H9 (cell line): ENCODE measurements at regions not wholly inside any gene's neighbourhood (a gene's known extent, or its start where the extent isn't known, plus 50 kb on each side); places are given as distances from the start of the nearest gene placed in this dataset.
A peak's percentile ranks its signal among the peaks of the same experiment; 100 is the strongest.
"Not testable (repeated sequence)": the region's sequence is repeated elsewhere in the genome, so short reads cannot be mapped to it uniquely, and the experiment has no call there.

ENCODE experiments used
- DNase-seq: peaks from one replicate; pipeline ENCODE4 v3.0.0-alpha.2; 2017
- H2AFZ ChIP-seq: one replicate; pipeline ENCODE4 v1.6.1; 2013; ENCODE audit warnings: mild to moderate bottlenecking, low read length, control low read depth, moderate library complexity
- H2AK5ac ChIP-seq: 2 replicates; pipeline ENCODE4 v1.6.1; 2013; ENCODE audit warnings: low read length, control low read depth, mixed read lengths; ENCODE audit not compliant: insufficient read length
- H2BK120ac ChIP-seq: one replicate; pipeline ENCODE4 v1.6.1; 2013; ENCODE audit warnings: low read depth, mild to moderate bottlenecking, low read length, control low read depth, inconsistent platforms; ENCODE audit not compliant: poor library complexity, severe bottlenecking
- H2BK12ac ChIP-seq: 2 replicates; pipeline ENCODE4 v1.6.1; 2013; ENCODE audit warnings: low read length, control low read depth, mixed read lengths, low read depth; ENCODE audit not compliant: insufficient read length
- H2BK15ac ChIP-seq: 2 replicates; pipeline ENCODE4 v1.6.1; 2013; ENCODE audit warnings: low read depth, low read length, control low read depth
- H2BK20ac ChIP-seq: one replicate; pipeline ENCODE4 v1.6.1; 2013; ENCODE audit warnings: low read depth, mild to moderate bottlenecking, low read length, control low read depth, inconsistent platforms; ENCODE audit not compliant: poor library complexity, severe bottlenecking
- H2BK5ac ChIP-seq: 2 replicates; pipeline ENCODE4 v1.6.1; 2013; ENCODE audit warnings: low read length, control low read depth, mixed read lengths; ENCODE audit not compliant: insufficient read length
- H3K14ac ChIP-seq: 2 replicates; pipeline ENCODE4 v1.6.1; 2013; ENCODE audit warnings: low read length, control low read depth; ENCODE audit not compliant: insufficient read depth
- H3K18ac ChIP-seq: 2 replicates; pipeline ENCODE4 v1.6.1; 2013; ENCODE audit warnings: low read depth, mild to moderate bottlenecking, mixed read lengths, low read length, control low read depth; ENCODE audit not compliant: insufficient read length
- H3K23ac ChIP-seq: 2 replicates; pipeline ENCODE4 v1.6.1; 2013; ENCODE audit warnings: low read length, control low read depth, mixed read lengths, low read depth; ENCODE audit not compliant: insufficient read length
- H3K23me2 ChIP-seq: 2 replicates; pipeline ENCODE4 v1.6.1; 2013; ENCODE audit warnings: low read depth, mild to moderate bottlenecking, mixed read lengths, low read length, control low read depth; ENCODE audit not compliant: insufficient read length, poor library complexity, severe bottlenecking
- H3K27ac ChIP-seq: 2 replicates; pipeline ENCODE4 v1.5.1; 2013; ENCODE audit warnings: low read length, control low read depth, mixed read lengths, low read depth; ENCODE audit not compliant: insufficient read length
- H3K27me3 ChIP-seq: 2 replicates; pipeline ENCODE4 v1.6.1; 2013; ENCODE audit warnings: low read length, control low read depth, inconsistent platforms; ENCODE audit not compliant: insufficient read depth
- H3K4ac ChIP-seq: 2 replicates; pipeline ENCODE4 v1.6.1; 2013; ENCODE audit warnings: low read depth, mild to moderate bottlenecking, control low read depth, inconsistent platforms, low read length, moderate library complexity
- H3K4me1 ChIP-seq: 2 replicates; pipeline ENCODE4 v1.6.1; 2013; ENCODE audit warnings: low read length, control low read depth, inconsistent platforms; ENCODE audit not compliant: insufficient read depth
- H3K4me2 ChIP-seq: 2 replicates; pipeline ENCODE4 v1.6.1; 2013; ENCODE audit warnings: low read length, control low read depth, mixed read lengths; ENCODE audit not compliant: insufficient read length, insufficient read depth
- H3K56ac ChIP-seq: 2 replicates; pipeline ENCODE4 v1.6.1; 2013; ENCODE audit warnings: low read depth, mild to moderate bottlenecking, mixed read lengths, low read length, control low read depth; ENCODE audit not compliant: insufficient read length
- H3K79me1 ChIP-seq: 2 replicates; pipeline ENCODE4 v1.6.1; 2013; ENCODE audit warnings: low read depth, mild to moderate bottlenecking, moderate library complexity, low read length, control low read depth, inconsistent platforms; ENCODE audit not compliant: insufficient read depth, poor library complexity, severe bottlenecking
- H3K79me2 ChIP-seq: 2 replicates; pipeline ENCODE4 v1.6.1; 2013; ENCODE audit warnings: low read length, control low read depth, inconsistent platforms; ENCODE audit not compliant: insufficient read depth
- H3K9ac ChIP-seq: 2 replicates; pipeline ENCODE4 v1.6.1; 2013; ENCODE audit warnings: low read length, control low read depth, mixed read lengths; ENCODE audit not compliant: insufficient read length; ENCODE audit errors: extremely low read depth
- H3K9me3 ChIP-seq: one replicate; pipeline ENCODE4 v1.6.1; 2013; ENCODE audit warnings: low read depth, low read length, inconsistent platforms; ENCODE audit not compliant: control insufficient read depth
- H3T11ph ChIP-seq: one replicate; pipeline ENCODE4 v1.6.1; 2013; ENCODE audit warnings: mild to moderate bottlenecking, low read length, control low read depth, inconsistent platforms
- H4K20me1 ChIP-seq: one replicate; pipeline ENCODE4 v1.6.1; 2013; ENCODE audit not compliant: control insufficient read depth, insufficient read length, insufficient read depth
- H4K5ac ChIP-seq: 2 replicates; pipeline ENCODE4 v1.6.1; 2013; ENCODE audit warnings: low read depth, mild to moderate bottlenecking, mixed read lengths, low read length, control low read depth; ENCODE audit not compliant: insufficient read length
- H4K8ac ChIP-seq: replicated peaks from 2 replicates; pipeline ENCODE4 v1.6.1; 2013; ENCODE audit warnings: low read length, control low read depth, mixed read lengths, low read depth; ENCODE audit not compliant: insufficient read length
- H4K91ac ChIP-seq: 2 replicates; pipeline ENCODE4 v1.6.1; 2013; ENCODE audit warnings: low read depth, mild to moderate bottlenecking, moderate library complexity, mixed read lengths, low read length, control low read depth; ENCODE audit not compliant: insufficient read length
- H3K27ac Mint-ChIP-seq, 3 experiments: 2 replicates in 2 of 3; 3 replicates in 1 of 3; pipeline ENCODE4 v1.8.0; 2020 to 2021; ENCODE audit warnings: mixed read lengths in 3 of 3, mild to moderate bottlenecking in 1 of 3, moderate library complexity in 1 of 3
- H3K27me3 Mint-ChIP-seq: 2 replicates; pipeline ENCODE4 v1.8.0; 2021; ENCODE audit warnings: low read depth, mild to moderate bottlenecking, moderate library complexity, mixed read lengths
- H3K36me3 Mint-ChIP-seq, 3 experiments: 2 replicates in 2 of 3; 3 replicates in 1 of 3; pipeline ENCODE4 v1.8.0; 2020 to 2021; ENCODE audit warnings: low read depth in 3 of 3, mixed read lengths in 3 of 3; ENCODE audit not compliant: insufficient read depth in 1 of 3
- H3K4me1 Mint-ChIP-seq, 2 experiments: 2 replicates each; pipeline ENCODE4 v1.8.0; 2020; ENCODE audit warnings: mixed read lengths in 2 of 2
- H3K4me3 Mint-ChIP-seq, 2 experiments: 2 replicates in 1 of 2; 3 replicates in 1 of 2; pipeline ENCODE4 v1.8.0; 2020 to 2021; ENCODE audit warnings: mild to moderate bottlenecking in 2 of 2, mixed read lengths in 2 of 2, moderate library complexity in 1 of 2
- H3K9me3 Mint-ChIP-seq, 2 experiments: 2 replicates in 1 of 2; 3 replicates in 1 of 2; pipeline ENCODE4 v1.8.0; 2020; ENCODE audit warnings: mild to moderate bottlenecking in 2 of 2, mixed read lengths in 2 of 2, moderate library complexity in 1 of 2
- CTCF ChIP-seq: fragments of 200-600 bp; sonication (generic); conservative IDR thresholded peaks from 3 replicates; pipeline ENCODE4 v1.8.0; 2021; ENCODE audit warnings: antibody characterized with exemption, mild to moderate bottlenecking
- WGBS: extraction: QIAGEN DNeasy Blood & Tissue Kit; methylation state at CpG from one replicate; pipeline ENCODE4 v1.1.7; 2013; ENCODE audit warnings: missing lambda C conversion rate, low lambda C conversion rate, mixed read lengths; ENCODE audit not compliant: insufficient read length; ENCODE audit errors: extremely low coverage; 5-methylcytosine and 5-hydroxymethylcytosine counted together

GRCh38 chr3:125684199-125684598, 88.9 kb upstream of the OSBPL11 start:
- H3K56ac ChIP-seq, result no peak overlapping the region
- H3K79me2 ChIP-seq, result no peaks in the 10 kb centered on the region
- Mint-ChIP-seq H3K9me3 (no peaks in the 10 kb centered on the region), H3K36me3 (no peaks in the 10 kb centered on the region), H3K4me3 (no peak overlapping the region), H3K4me1 (peaks cover 0 to 6% of the 10 kb centered on the region in 2 experiments; a peak in 1 of 4 replicates), H3K27ac (no peak overlapping the region), H3K27me3 (peaks cover 5% of the 10 kb centered on the region)
- H2BK15ac ChIP-seq, result no peak overlapping the region
- H3K79me1 ChIP-seq, result no peaks in the 10 kb centered on the region
- no peak overlapping the region for H2BK20ac ChIP-seq
- no peak overlapping the region for H3T11ph ChIP-seq
- H3K9me3 ChIP-seq, result no peaks in the 10 kb centered on the region
- no peak overlapping the region for H2AK5ac ChIP-seq
- no peaks in the 10 kb centered on the region for H3K4me1 ChIP-seq
- no peak overlapping the region for H4K8ac ChIP-seq
- H3K27me3 ChIP-seq, result no peaks in the 10 kb centered on the region
- TF ChIP-seq CTCF, result peak; percentile 80
- H2AFZ ChIP-seq, result no peak overlapping the region
- H3K23me2 ChIP-seq, result no peaks in the 10 kb centered on the region
- no peak overlapping the region for H3K14ac ChIP-seq
- H3K9ac ChIP-seq, result no peak overlapping the region
- H3K23ac ChIP-seq, result no peak overlapping the region
- no peak overlapping the region for H2BK120ac ChIP-seq
- H4K91ac ChIP-seq, result no peak overlapping the region
- no peak overlapping the region for H3K4ac ChIP-seq
- no peak overlapping the region for H2BK5ac ChIP-seq
- H3K18ac ChIP-seq, result no peak overlapping the region
- H3K27ac ChIP-seq, result no peak overlapping the region
- H4K5ac ChIP-seq, result no peak overlapping the region
- no peak overlapping the region for H2BK12ac ChIP-seq
- WGBS, result no CpG with 5 or more reads among the region's 11 CpGs
- no peak overlapping the region for H3K4me2 ChIP-seq
- DNase-seq, result peak; percentile 79
- H4K20me1 ChIP-seq, result no peaks in the 10 kb centered on the region

- H4K91ac ChIP-seq, H3K79me1 ChIP-seq, H3K9me3 ChIP-seq, H2AK5ac ChIP-seq, H3K4me3 Mint-ChIP-seq, H3K9me3 Mint-ChIP-seq, H3K27ac ChIP-seq, H3K14ac ChIP-seq, H2BK15ac ChIP-seq, H3K23ac ChIP-seq, H4K20me1 ChIP-seq, H3K27me3 ChIP-seq, H3K9ac ChIP-seq, H3K4me2 ChIP-seq, H2AFZ ChIP-seq, H3K36me3 Mint-ChIP-seq, H3K18ac ChIP-seq, H2BK20ac ChIP-seq, H2BK5ac ChIP-seq, H3K79me2 ChIP-seq, H3K4me1 Mint-ChIP-seq, H3K27me3 Mint-ChIP-seq, H3T11ph ChIP-seq, H2BK12ac ChIP-seq, H2BK120ac ChIP-seq, H3K27ac Mint-ChIP-seq, H4K8ac ChIP-seq, H3K4me1 ChIP-seq, DNase-seq, H3K4ac ChIP-seq, H3K23me2 ChIP-seq, H4K5ac ChIP-seq, H3K56ac ChIP-seq: not testable (repeated sequence)
- no CpG with 5 or more reads among the region's 2 CpGs for WGBS
These were observed 90.4 kb upstream of the OSBPL11 start for GRCh38 chr3:125685741-125686140.
